T-cell (primary cell): ENCODE measurements at regions not wholly inside any gene's neighbourhood (a gene's known extent, or its start where the extent isn't known, plus 50 kb on each side); places are given as distances from the start of the nearest gene placed in this dataset.
"Not testable (repeated sequence)": the region's sequence is repeated elsewhere in the genome, so short reads cannot be mapped to it uniquely, and the experiment has no call there.

Experiments
- ATAC-seq, 4 experiments: fragments of 200-7000 bp in 3 of 4; fragments of 150-1000 bp in 1 of 4; cut with Tn5 transposase; replicated peaks in 1 of 4; 1 replicate in 3 of 4; 2 replicates in 1 of 4; pipeline ENCODE4 v1.10.0; 2021; ENCODE audit warnings: moderate library complexity in 3 of 4, mild to moderate bottlenecking in 2 of 4, moderate number of reproducible peaks in 1 of 4
- CTCF ChIA-PET, 2 donors: fragments of 300-600 bp; sonication (Branson Sonifier 250); formaldehyde crosslinking; loops; one replicate each; lab custom pipeline; 2022; ENCODE audit warnings: antibody characterized with exemption in 2 of 2; lab: Charles Lee
- POLR2A ChIA-PET, 2 donors: fragments of 300-600 bp; sonication (Branson Sonifier 250); formaldehyde crosslinking; loops; one replicate each; lab custom pipeline; 2022; ENCODE audit warnings: antibody characterized with exemption in 2 of 2; lab: Charles Lee
- DNase-seq, 35 experiments: peaks; one replicate each; pipeline versions ENCODE4 v3.0.0 to v3.0.0-alpha.2; 2013 to 2023
- H3K27ac ChIP-seq: one replicate; pipeline ENCODE4 v1.5.1; 2013; ENCODE audit warnings: low read length
- H3K27me3 ChIP-seq, 2 experiments: replicated peaks in 1 of 2; 1 replicate in 1 of 2; 2 replicates in 1 of 2; pipeline versions ENCODE4 v1.6.1 to v1.7.0; 2013; ENCODE audit warnings: low read length in 1 of 2, mixed read lengths in 1 of 2; ENCODE audit not compliant: control insufficient read depth in 2 of 2, insufficient read depth in 2 of 2; ENCODE audit errors: extremely low read depth in 1 of 2
- H3K36me3 ChIP-seq, 2 donors: 1 replicate in 1 of 2; 2 replicates in 1 of 2; pipeline versions ENCODE4 v1.6.1 to v1.7.0; 2013; ENCODE audit warnings: low read length in 1 of 2; ENCODE audit not compliant: control insufficient read depth in 2 of 2, insufficient read depth in 1 of 2; ENCODE audit errors: extremely low read depth in 1 of 2
- H3K4me1 ChIP-seq, 2 experiments: 1 replicate in 1 of 2; 2 replicates in 1 of 2; pipeline versions ENCODE4 v1.6.1 to v1.7.0; 2013; ENCODE audit warnings: low read length in 2 of 2, mixed read lengths in 1 of 2; ENCODE audit not compliant: insufficient read depth in 2 of 2, control insufficient read depth in 1 of 2; ENCODE audit errors: extremely low read depth in 1 of 2
- H3K4me3 ChIP-seq, 2 donors: 1 replicate in 1 of 2; 2 replicates in 1 of 2; pipeline versions ENCODE4 v1.5.1 to v1.7.0; 2013; ENCODE audit warnings: mild to moderate bottlenecking in 2 of 2, low read length in 1 of 2, moderate library complexity in 1 of 2; ENCODE audit not compliant: control insufficient read depth in 1 of 2; ENCODE audit errors: extremely low read depth in 1 of 2
- H3K9me3 ChIP-seq: 2 replicates; pipeline ENCODE4 v1.7.0; 2013
- H3K27ac Mint-ChIP-seq, 2 donors: one replicate each; pipeline ENCODE4 v1.8.0; 2020 to 2021; ENCODE audit warnings: mild to moderate bottlenecking in 2 of 2, mixed read lengths in 2 of 2
- H3K27me3 Mint-ChIP-seq, 2 donors: one replicate each; pipeline ENCODE4 v1.8.0; 2021 to 2022; ENCODE audit warnings: mixed read lengths in 2 of 2
- H3K36me3 Mint-ChIP-seq: one replicate; pipeline ENCODE4 v1.8.0; 2021; ENCODE audit warnings: mixed read lengths
- H3K4me1 Mint-ChIP-seq, 3 donors: one replicate each; pipeline ENCODE4 v1.8.0; 2020 to 2022; ENCODE audit warnings: mixed read lengths in 3 of 3, mild to moderate bottlenecking in 1 of 3
- H3K4me3 Mint-ChIP-seq, 3 donors: one replicate each; pipeline ENCODE4 v1.8.0; 2020 to 2022; ENCODE audit warnings: mild to moderate bottlenecking in 3 of 3, mixed read lengths in 3 of 3, moderate library complexity in 3 of 3
- H3K9me3 Mint-ChIP-seq, 3 donors: one replicate each; pipeline ENCODE4 v1.8.0; 2020 to 2022; ENCODE audit warnings: mixed read lengths in 3 of 3
- WGBS: methylation state at CpG from one replicate; pipeline ENCODE4 v1.1.5; 2013; ENCODE audit warnings: missing lambda C conversion rate; ENCODE audit not compliant: insufficient coverage; 5-methylcytosine and 5-hydroxymethylcytosine counted together

DNA sequence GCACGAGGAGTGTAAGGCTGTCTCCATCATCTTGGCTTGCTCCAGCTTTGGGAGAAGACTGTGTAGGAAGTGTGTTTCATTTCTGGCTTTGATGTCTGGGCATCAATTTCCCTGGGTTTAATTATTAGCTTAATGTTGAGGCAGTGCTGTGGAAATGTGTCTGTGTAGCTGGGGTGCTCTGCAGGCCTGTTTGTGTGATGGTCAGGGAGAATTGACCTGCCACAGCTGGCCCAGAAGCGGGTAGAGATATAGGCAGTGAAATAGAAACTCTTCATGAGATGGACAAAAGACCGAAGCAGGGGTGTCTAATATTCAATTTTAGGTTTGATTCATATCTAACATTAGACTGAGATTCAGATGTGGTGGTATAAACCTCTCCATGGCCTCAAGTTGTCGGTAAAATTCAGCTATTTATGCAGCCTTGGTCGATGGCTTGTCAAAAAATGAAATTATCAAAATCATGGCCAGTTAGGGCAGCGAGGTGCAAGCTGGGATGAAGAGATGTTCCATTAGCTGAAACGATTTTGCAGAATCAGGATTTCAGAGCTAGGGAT lies 95.3 kb upstream of the SNX9 start:
- Histone ChIP-seq H3K9me3 (no peaks in the 10 kb centered on the region), H3K4me3 (no peak overlapping the region), H3K27me3 (peaks cover 0 to 4% of the 10 kb centered on the region in 2 experiments), H3K4me1 (no peaks in the 10 kb centered on the region), H3K27ac (no peak overlapping the region), H3K36me3 (no peaks in the 10 kb centered on the region)
- Mint-ChIP-seq H3K36me3 (peaks cover 3% of the 10 kb centered on the region), H3K9me3 (peaks cover 11 to 19% (median 13%) of the 10 kb centered on the region in 3 donors), H3K27me3 (peaks cover 0 to 3% of the 10 kb centered on the region in 2 donors), H3K4me3 (no peak overlapping the region), H3K27ac (no peak overlapping the region), H3K4me1 (no peaks in the 10 kb centered on the region)
- POLR2A ChIA-PET: no interaction called here
- ATAC-seq: no peak
- 59% methylated on average over 4 of the region's 7 CpGs for WGBS
- CTCF ChIA-PET: no interaction called here
- no peak for DNase-seq

DNA sequence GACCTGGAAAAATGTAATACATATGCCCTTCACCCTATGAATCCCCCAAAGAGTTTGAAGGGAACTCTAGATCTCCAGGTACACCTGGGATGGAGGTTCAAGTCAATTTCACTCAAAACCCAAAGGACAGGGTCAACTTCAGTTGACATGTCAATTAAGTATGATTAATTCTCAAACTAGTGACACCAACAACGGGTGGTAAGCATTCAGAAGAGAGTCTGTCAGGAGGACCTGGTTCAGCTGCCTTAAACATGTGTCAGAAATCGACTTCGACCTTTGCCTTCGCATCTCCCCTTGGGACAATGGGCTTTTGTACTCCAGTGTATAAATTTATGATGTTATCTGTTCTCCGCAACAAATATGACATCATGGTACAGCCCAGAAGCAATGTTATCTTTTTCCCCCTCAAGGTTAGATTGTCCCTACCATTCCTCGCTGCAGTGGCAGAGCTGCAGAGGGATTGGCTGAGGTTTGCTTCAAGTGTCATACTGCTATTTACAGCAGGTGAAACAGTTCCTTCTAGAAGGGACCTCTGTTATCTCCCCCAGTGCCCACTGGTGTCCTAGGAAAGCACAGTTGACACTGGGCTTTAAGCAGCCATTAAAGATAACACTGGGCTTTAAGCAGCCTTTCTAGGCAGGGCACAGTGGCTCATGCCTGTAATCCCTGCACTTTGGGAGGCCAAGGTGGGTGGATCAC lies 94.7 kb upstream of the SNX9 start:
- H3K4me3 Mint-ChIP-seq: no peak overlapping the region
- CTCF ChIA-PET: no interaction called here
- WGBS: 90% methylated on average over 2 of the region's 6 CpGs

DNA sequence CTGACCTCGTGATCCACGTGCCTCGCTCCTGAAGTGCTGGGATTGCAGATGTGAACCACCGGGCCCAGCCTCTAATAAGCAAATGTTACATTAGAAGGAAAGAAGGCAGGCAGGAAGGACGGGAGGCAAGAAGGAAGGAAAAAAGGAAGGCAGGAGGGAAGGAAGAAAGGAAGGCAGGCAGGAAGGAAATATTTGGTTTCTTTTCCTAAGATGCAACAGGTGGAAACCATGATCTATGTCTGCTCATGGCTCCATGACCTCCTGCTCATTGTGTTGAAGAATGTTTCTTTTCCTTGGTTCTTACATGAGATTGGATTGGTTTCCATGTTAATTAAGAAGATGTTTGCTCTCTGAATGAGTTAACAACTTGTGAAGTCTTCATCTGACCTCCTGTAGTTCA lies 91.8 kb upstream of the SNX9 start:
- ChIA-PET POLR2A (no interaction called here), CTCF (no interaction called here)
- Histone ChIP-seq H3K4me3 (no peak overlapping the region), H3K27ac (no peak overlapping the region), H3K36me3 (no peaks in the 10 kb centered on the region), H3K27me3 (peaks cover 0 to 6% of the 10 kb centered on the region in 2 experiments), H3K9me3 (no peaks in the 10 kb centered on the region), H3K4me1 (no peaks in the 10 kb centered on the region)
- Mint-ChIP-seq H3K4me1 (no peaks in the 10 kb centered on the region), H3K4me3 (no peak overlapping the region), H3K9me3 (peaks cover under 1 to 1% (median 1%) of the 10 kb centered on the region in 3 donors), H3K27me3 (peaks cover 0 to under 1% of the 10 kb centered on the region in 2 donors), H3K27ac (no peak overlapping the region), H3K36me3 (peaks cover under 1% of the 10 kb centered on the region)
- ATAC-seq (no peak), DNase-seq (no peak)
- WGBS: 93% methylated on average over 4 of the region's 5 CpGs

More for the DNA sequence above, 94.7 kb upstream of the SNX9 start:
- Mint-ChIP-seq H3K9me3 (peaks cover 11 to 19% (median 13%) of the 10 kb centered on the region in 3 donors), H3K36me3 (peaks cover 3% of the 10 kb centered on the region), H3K4me1 (no peaks in the 10 kb centered on the region), H3K27me3 (peaks cover 0 to 3% of the 10 kb centered on the region in 2 donors), H3K27ac (no peak overlapping the region)
- no peak for ATAC-seq
- H3K4me1 ChIP-seq: no peaks in the 10 kb centered on the region
- no peak overlapping the region for H3K4me3 ChIP-seq
- no peaks in the 10 kb centered on the region for H3K36me3 ChIP-seq
- peaks cover 0 to 6% of the 10 kb centered on the region in 2 experiments for H3K27me3 ChIP-seq
- no peak for DNase-seq
- no peaks in the 10 kb centered on the region for H3K9me3 ChIP-seq
- no peak overlapping the region for H3K27ac ChIP-seq
- POLR2A ChIA-PET: no interaction called here

DNA sequence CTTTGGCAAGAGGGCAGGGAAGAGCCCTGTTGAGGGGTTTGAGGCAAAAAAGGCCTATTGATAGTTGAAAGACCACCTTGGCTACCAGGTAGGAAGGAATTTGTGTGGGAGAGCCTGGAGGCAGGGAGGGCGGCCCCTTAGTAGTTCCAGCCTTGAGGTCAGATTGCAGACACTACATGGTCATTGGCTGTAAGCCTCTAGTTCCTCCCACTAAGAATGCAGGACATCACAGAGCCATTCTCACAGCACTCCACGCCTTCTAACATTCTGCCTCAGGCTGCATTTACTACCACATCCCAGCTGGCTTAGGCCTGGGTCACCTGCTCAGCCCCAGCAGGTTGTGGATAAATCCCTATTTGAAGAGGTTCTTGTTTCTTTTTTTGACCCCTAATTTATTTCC lies 91.0 kb upstream of the SNX9 start:
- Mint-ChIP-seq H3K27ac (no peak overlapping the region), H3K4me3 (no peak overlapping the region), H3K4me1 (no peaks in the 10 kb centered on the region), H3K36me3 (no peaks in the 10 kb centered on the region), H3K9me3 (no peaks in the 10 kb centered on the region), H3K27me3 (peaks cover 0 to 4% of the 10 kb centered on the region in 2 donors)
- DNase-seq (no peak), ATAC-seq (no peak)
- Histone ChIP-seq H3K4me1 (no peaks in the 10 kb centered on the region), H3K27ac (no peak overlapping the region), H3K36me3 (no peaks in the 10 kb centered on the region), H3K27me3 (peaks cover 0 to 6% of the 10 kb centered on the region in 2 experiments), H3K4me3 (no peak overlapping the region), H3K9me3 (no peaks in the 10 kb centered on the region)
- CTCF ChIA-PET: no interaction called here
- POLR2A ChIA-PET: no interaction called here
- no CpG with 5 or more reads among the region's 2 CpGs for WGBS

DNA sequence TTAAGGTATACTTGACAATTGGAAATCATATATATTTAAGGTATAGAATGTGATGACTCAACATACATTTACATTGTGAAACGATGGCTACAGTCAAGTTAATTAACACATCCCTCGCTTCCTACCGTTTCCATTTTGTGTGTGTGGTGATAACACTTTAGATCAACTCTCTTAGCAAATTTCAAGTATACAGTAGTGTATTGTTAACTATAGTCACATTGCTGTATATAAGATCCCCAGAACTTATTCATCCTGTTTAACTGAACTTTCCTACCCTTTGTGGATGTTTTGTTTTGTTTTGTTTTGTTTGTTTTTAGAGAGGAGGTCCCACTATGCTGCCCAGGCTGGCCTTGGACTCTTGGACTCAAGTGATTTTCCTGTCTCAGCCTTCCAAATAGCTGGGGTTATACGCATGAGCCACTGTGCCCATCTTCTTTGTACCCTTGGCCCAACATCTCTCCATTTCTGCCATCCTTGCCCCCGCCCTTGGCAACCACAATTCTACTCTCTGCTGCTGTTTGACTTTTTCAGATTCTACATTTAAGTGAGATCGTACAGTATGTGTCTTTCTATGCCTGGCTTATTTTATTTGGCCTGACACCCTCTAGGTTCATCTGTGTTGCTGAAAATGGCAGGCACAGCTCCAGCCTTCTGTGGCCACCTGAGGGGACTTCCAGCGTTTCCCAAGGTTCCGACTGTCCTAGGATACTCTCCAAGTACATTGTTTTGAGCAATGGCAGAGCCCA lies 90.5 kb upstream of the SNX9 start:
- CTCF ChIA-PET: no interaction called here
- H3K4me1 Mint-ChIP-seq: no peaks in the 10 kb centered on the region
- H3K36me3 Mint-ChIP-seq: peaks cover 1% of the 10 kb centered on the region
- no peak overlapping the region for H3K4me3 Mint-ChIP-seq
- Histone ChIP-seq H3K9me3 (no peaks in the 10 kb centered on the region), H3K36me3 (no peaks in the 10 kb centered on the region), H3K4me3 (no peak overlapping the region), H3K4me1 (no peaks in the 10 kb centered on the region), H3K27me3 (peaks cover 0 to 6% of the 10 kb centered on the region in 2 experiments), H3K27ac (no peak overlapping the region)
- peaks cover 0 to 1% (median 0%) of the 10 kb centered on the region in 3 donors for H3K9me3 Mint-ChIP-seq
- peaks cover 0 to 5% of the 10 kb centered on the region in 2 donors for H3K27me3 Mint-ChIP-seq
- POLR2A ChIA-PET: no interaction called here
- DNase-seq: no peak
- WGBS: 80% methylated on average over 5 of the region's 8 CpGs
- no peak for ATAC-seq
- H3K27ac Mint-ChIP-seq: no peak overlapping the region

DNA sequence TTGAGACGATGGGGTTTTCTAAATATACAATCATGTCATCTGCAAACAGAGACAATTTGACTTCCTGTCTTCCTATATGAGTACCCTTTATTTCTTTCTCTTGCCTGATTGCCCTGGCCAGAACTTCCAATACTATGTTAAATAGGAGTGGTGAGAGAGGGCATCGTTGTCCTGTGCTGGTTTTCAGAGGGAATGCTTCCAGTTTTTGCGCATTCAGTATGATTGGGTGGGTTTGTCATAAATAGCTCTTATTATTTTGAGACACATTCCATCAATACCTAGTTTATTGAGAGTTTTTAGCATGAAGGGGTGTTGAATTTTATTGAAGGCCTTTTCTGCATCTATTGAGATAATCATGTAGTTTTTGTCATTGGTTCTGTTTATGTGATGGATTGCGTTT lies 86.5 kb upstream of the SNX9 start:
- CTCF ChIA-PET, H3K27me3 ChIP-seq, H3K4me1 ChIP-seq, H3K36me3 ChIP-seq, H3K9me3 ChIP-seq, H3K27ac Mint-ChIP-seq, DNase-seq, H3K36me3 Mint-ChIP-seq, H3K4me3 Mint-ChIP-seq, H3K4me3 ChIP-seq, H3K4me1 Mint-ChIP-seq, ATAC-seq, H3K27ac ChIP-seq: not testable (repeated sequence)
- H3K27me3 Mint-ChIP-seq: peaks cover 0 to 18% of the 10 kb centered on the region in 2 donors
- POLR2A ChIA-PET: interaction anchor here in 1 of 2 donors (0.7 kb wide), 1 partner anchor 165 kb away, joined by 4 read pairs; no protein-coding TSS in a partner anchor
- peaks cover 0 to 12% (median 0%) of the 10 kb centered on the region in 3 donors for H3K9me3 Mint-ChIP-seq
- 100% methylated on average over 1 of the region's 4 CpGs for WGBS
